ENCODE measurements at regions not wholly inside any gene's neighbourhood (a gene's known extent, or its start where the extent isn't known, plus 50 kb on each side); places are given as distances from the start of the nearest gene placed in this dataset.
A peak's percentile ranks its signal among the peaks of the same experiment; 100 is the strongest.

GRCh38 chr16:9521749-9522370, 430.4 kb downstream of the HAPSTR1 start:
- DNase-seq (ENCODE audit: low spot score) = no peak
- H3K27ac ChIP-seq (ENCODE audit: low read depth) = no peak overlapping the region
- H3F3A ChIP-seq (replicated peaks; ENCODE audit: low read depth) = no peaks in the 10 kb centered on the region
- no peak overlapping the region for H3K4me3 ChIP-seq
- Mint-ChIP-seq H3K9me3 (no peaks in the 10 kb centered on the region; the same call in 2 of the 3 replicates), H3K27me3 (ENCODE audit: insufficient read depth, low read depth, poor library complexity) (peaks cover 1% of the 10 kb centered on the region), H3K27ac (no peak overlapping the region), H3K4me1 (peaks cover 32% of the 10 kb centered on the region), H3K36me3 (ENCODE audit: low read depth) (no peaks in the 10 kb centered on the region; the same call in 2 of the 3 replicates), H3K4me3 (no peak overlapping the region)
- H3K4me1 ChIP-seq (ENCODE audit: insufficient read depth) = peaks cover 11% of the 10 kb centered on the region
- H3K27me3 ChIP-seq (ENCODE audit: insufficient read depth) = no peaks in the 10 kb centered on the region
- peaks cover 8% of the 10 kb centered on the region for H3K9me2 ChIP-seq (ENCODE audit: insufficient read depth)
- H3K36me3 ChIP-seq (ENCODE audit: insufficient read depth) = no peaks in the 10 kb centered on the region
- ATAC-seq = no peak
- no peaks in the 10 kb centered on the region for H4K20me1 ChIP-seq (replicated peaks; ENCODE audit: insufficient read depth)
- no peak overlapping the region for H3K4me2 ChIP-seq
- H2AFZ ChIP-seq = 0 out of 2 replicates have a peak overlapping the region, but pooled peaks have one; percentile 28
- TF ChIP-seq JUNB (IDR thresholded peaks at IDR 0.05; ENCODE audit: unreplicated experiment) (no peak), ZNF331 (CRISPR knock-in tag; IDR thresholded peaks at IDR 0.05; ENCODE audit: low read depth) (no peak), ZNF462 (CRISPR knock-in tag; IDR thresholded peaks at IDR 0.05) (no peak), ZNF114 (CRISPR knock-in tag; IDR thresholded peaks at IDR 0.05) (no peak), NANOG (IDR thresholded peaks at IDR 0.05; ENCODE audit: borderline replicate concordance) (no peak), STAT1 (IDR thresholded peaks at IDR 0.05; ENCODE audit: unreplicated experiment) (no peak), POLR2AphosphoS5 (IDR thresholded peaks at IDR 0.05; ENCODE audit: low read depth) (no peak), CREB1 (CRISPR knock-in tag; IDR thresholded peaks at IDR 0.05; ENCODE audit: low read depth) (no peak), EZH2phosphoT487 (IDR thresholded peaks at IDR 0.05; ENCODE audit: unreplicated experiment) (no peak), EZH2 (IDR thresholded peaks at IDR 0.05; ENCODE audit: low read depth, unreplicated experiment) (no peak)
- TF ChIP-seq, protein P1, sequence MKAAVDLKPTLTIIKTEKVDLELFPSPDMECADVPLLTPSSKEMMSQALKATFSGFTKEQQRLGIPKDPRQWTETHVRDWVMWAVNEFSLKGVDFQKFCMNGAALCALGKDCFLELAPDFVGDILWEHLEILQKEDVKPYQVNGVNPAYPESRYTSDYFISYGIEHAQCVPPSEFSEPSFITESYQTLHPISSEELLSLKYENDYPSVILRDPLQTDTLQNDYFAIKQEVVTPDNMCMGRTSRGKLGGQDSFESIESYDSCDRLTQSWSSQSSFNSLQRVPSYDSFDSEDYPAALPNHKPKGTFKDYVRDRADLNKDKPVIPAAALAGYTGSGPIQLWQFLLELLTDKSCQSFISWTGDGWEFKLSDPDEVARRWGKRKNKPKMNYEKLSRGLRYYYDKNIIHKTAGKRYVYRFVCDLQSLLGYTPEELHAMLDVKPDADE (IDR thresholded peaks at IDR 0.05) = no peak
- TF ChIP-seq, protein P2, sequence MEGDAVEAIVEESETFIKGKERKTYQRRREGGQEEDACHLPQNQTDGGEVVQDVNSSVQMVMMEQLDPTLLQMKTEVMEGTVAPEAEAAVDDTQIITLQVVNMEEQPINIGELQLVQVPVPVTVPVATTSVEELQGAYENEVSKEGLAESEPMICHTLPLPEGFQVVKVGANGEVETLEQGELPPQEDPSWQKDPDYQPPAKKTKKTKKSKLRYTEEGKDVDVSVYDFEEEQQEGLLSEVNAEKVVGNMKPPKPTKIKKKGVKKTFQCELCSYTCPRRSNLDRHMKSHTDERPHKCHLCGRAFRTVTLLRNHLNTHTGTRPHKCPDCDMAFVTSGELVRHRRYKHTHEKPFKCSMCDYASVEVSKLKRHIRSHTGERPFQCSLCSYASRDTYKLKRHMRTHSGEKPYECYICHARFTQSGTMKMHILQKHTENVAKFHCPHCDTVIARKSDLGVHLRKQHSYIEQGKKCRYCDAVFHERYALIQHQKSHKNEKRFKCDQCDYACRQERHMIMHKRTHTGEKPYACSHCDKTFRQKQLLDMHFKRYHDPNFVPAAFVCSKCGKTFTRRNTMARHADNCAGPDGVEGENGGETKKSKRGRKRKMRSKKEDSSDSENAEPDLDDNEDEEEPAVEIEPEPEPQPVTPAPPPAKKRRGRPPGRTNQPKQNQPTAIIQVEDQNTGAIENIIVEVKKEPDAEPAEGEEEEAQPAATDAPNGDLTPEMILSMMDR (conservative IDR thresholded peaks at IDR 0.05; ENCODE audit: low read depth in 2 of 2) = no peak
- TF ChIP-seq, protein P3, sequence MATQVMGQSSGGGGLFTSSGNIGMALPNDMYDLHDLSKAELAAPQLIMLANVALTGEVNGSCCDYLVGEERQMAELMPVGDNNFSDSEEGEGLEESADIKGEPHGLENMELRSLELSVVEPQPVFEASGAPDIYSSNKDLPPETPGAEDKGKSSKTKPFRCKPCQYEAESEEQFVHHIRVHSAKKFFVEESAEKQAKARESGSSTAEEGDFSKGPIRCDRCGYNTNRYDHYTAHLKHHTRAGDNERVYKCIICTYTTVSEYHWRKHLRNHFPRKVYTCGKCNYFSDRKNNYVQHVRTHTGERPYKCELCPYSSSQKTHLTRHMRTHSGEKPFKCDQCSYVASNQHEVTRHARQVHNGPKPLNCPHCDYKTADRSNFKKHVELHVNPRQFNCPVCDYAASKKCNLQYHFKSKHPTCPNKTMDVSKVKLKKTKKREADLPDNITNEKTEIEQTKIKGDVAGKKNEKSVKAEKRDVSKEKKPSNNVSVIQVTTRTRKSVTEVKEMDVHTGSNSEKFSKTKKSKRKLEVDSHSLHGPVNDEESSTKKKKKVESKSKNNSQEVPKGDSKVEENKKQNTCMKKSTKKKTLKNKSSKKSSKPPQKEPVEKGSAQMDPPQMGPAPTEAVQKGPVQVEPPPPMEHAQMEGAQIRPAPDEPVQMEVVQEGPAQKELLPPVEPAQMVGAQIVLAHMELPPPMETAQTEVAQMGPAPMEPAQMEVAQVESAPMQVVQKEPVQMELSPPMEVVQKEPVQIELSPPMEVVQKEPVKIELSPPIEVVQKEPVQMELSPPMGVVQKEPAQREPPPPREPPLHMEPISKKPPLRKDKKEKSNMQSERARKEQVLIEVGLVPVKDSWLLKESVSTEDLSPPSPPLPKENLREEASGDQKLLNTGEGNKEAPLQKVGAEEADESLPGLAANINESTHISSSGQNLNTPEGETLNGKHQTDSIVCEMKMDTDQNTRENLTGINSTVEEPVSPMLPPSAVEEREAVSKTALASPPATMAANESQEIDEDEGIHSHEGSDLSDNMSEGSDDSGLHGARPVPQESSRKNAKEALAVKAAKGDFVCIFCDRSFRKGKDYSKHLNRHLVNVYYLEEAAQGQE (IDR thresholded peaks at IDR 0.05; ENCODE audit: unreplicated experiment) = no peak
- H3K79me2 ChIP-seq (replicated peaks; ENCODE audit: insufficient read depth) = no peaks in the 10 kb centered on the region
